ENCODE measurements at regions not wholly inside any gene's neighbourhood (a gene's known extent, or its start where the extent isn't known, plus 50 kb on each side); places are given as distances from the start of the nearest gene placed in this dataset.

- Histone ChIP-seq H3K9ac (ENCODE audit: low read length) (no peak overlapping the region), H3K4me2 (ENCODE audit: low read length) (no peak overlapping the region), H3F3A (ENCODE audit: insufficient read depth, low read length) (no peaks in the 10 kb centered on the region), H3K27me3 (ENCODE audit: insufficient read depth, low read length) (no peaks in the 10 kb centered on the region), H3K27ac (ENCODE audit: low read depth, low read length, poor library complexity, severe bottlenecking) (no peak overlapping the region), H4K20me1 (ENCODE audit: insufficient read depth, low read length) (no peaks in the 10 kb centered on the region), H3K4me3 (ENCODE audit: low read depth, low read length, poor library complexity, severe bottlenecking) (no peak overlapping the region), H3K9me3 (ENCODE audit: low read length) (no peaks in the 10 kb centered on the region), H3K9me2 (ENCODE audit: low read depth, low read length) (no peaks in the 10 kb centered on the region), H3K79me2 (ENCODE audit: insufficient read depth, low read length) (no peaks in the 10 kb centered on the region), H3K36me3 (ENCODE audit: insufficient read depth, low read length) (no peaks in the 10 kb centered on the region), H2AFZ (ENCODE audit: low read length) (no peak overlapping the region), H3K4me1 (ENCODE audit: insufficient read depth, low read length, severe bottlenecking) (no peaks in the 10 kb centered on the region)
- TF ChIP-seq EZH2 (IDR thresholded peaks at IDR 0.05; ENCODE audit: borderline replicate concordance, low read length) (no peak), CTCF (IDR thresholded peaks at IDR 0.05; ENCODE audit: low read length) (no peak)
These were observed 246.7 kb upstream of the EPHA4 start for GRCh38 chr2:221818616-221819320.

- H3K4me2 ChIP-seq (ENCODE audit: low read length): no peak overlapping the region
- H3K27me3 ChIP-seq (ENCODE audit: insufficient read depth, low read length): no peaks in the 10 kb centered on the region
- no peaks in the 10 kb centered on the region for H3K79me2 ChIP-seq (ENCODE audit: insufficient read depth, low read length)
- H3K9me2 ChIP-seq (ENCODE audit: low read depth, low read length): no peaks in the 10 kb centered on the region
- H2AFZ ChIP-seq (ENCODE audit: low read length): no peak overlapping the region
- no peaks in the 10 kb centered on the region for H4K20me1 ChIP-seq (ENCODE audit: insufficient read depth, low read length)
- H3K9me3 ChIP-seq (ENCODE audit: low read length): no peaks in the 10 kb centered on the region
- H3K27ac ChIP-seq (ENCODE audit: low read depth, low read length, poor library complexity, severe bottlenecking): no peak overlapping the region
- TF ChIP-seq EZH2 (IDR thresholded peaks at IDR 0.05; ENCODE audit: borderline replicate concordance, low read length): no peak
- TF ChIP-seq CTCF (IDR thresholded peaks at IDR 0.05; ENCODE audit: low read length): no peak
- no peaks in the 10 kb centered on the region for H3K4me1 ChIP-seq (ENCODE audit: insufficient read depth, low read length, severe bottlenecking)
- no peaks in the 10 kb centered on the region for H3F3A ChIP-seq (ENCODE audit: insufficient read depth, low read length)
- H3K9ac ChIP-seq (ENCODE audit: low read length): no peak overlapping the region
- no peak overlapping the region for H3K4me3 ChIP-seq (ENCODE audit: low read depth, low read length, poor library complexity, severe bottlenecking)
- no peaks in the 10 kb centered on the region for H3K36me3 ChIP-seq (ENCODE audit: insufficient read depth, low read length)
These were observed 245.8 kb upstream of the EPHA4 start for GRCh38 chr2:221817878-221818277.

- no peaks in the 10 kb centered on the region for H3K9me2 ChIP-seq (ENCODE audit: low read depth, low read length)
- no peaks in the 10 kb centered on the region for H3K36me3 ChIP-seq (ENCODE audit: insufficient read depth, low read length)
These were observed 244.9 kb upstream of the EPHA4 start for GRCh38 chr2:221817052-221817451.

More at GRCh38 chr2:221817052-221817451, 244.9 kb upstream of the EPHA4 start:
- no peak overlapping the region for H2AFZ ChIP-seq (ENCODE audit: low read length)
- H3F3A ChIP-seq (ENCODE audit: insufficient read depth, low read length): no peaks in the 10 kb centered on the region
- no peaks in the 10 kb centered on the region for H3K27me3 ChIP-seq (ENCODE audit: insufficient read depth, low read length)
- H3K4me3 ChIP-seq (ENCODE audit: low read depth, low read length, poor library complexity, severe bottlenecking): no peak overlapping the region
- H3K4me1 ChIP-seq (ENCODE audit: insufficient read depth, low read length, severe bottlenecking): no peaks in the 10 kb centered on the region
- no peaks in the 10 kb centered on the region for H3K9me3 ChIP-seq (ENCODE audit: low read length)
- no peak overlapping the region for H3K9ac ChIP-seq (ENCODE audit: low read length)
- no peak overlapping the region for H3K27ac ChIP-seq (ENCODE audit: low read depth, low read length, poor library complexity, severe bottlenecking)
- H3K79me2 ChIP-seq (ENCODE audit: insufficient read depth, low read length): no peaks in the 10 kb centered on the region
- H4K20me1 ChIP-seq (ENCODE audit: insufficient read depth, low read length): no peaks in the 10 kb centered on the region
- TF ChIP-seq CTCF (IDR thresholded peaks at IDR 0.05; ENCODE audit: low read length) (no peak), EZH2 (IDR thresholded peaks at IDR 0.05; ENCODE audit: borderline replicate concordance, low read length) (no peak)
- H3K4me2 ChIP-seq (ENCODE audit: low read length): no peak overlapping the region
